ENCODE measurements at regions not wholly inside any gene's neighbourhood (a gene's known extent, or its start where the extent isn't known, plus 50 kb on each side); places are given as distances from the start of the nearest gene placed in this dataset.

DNA sequence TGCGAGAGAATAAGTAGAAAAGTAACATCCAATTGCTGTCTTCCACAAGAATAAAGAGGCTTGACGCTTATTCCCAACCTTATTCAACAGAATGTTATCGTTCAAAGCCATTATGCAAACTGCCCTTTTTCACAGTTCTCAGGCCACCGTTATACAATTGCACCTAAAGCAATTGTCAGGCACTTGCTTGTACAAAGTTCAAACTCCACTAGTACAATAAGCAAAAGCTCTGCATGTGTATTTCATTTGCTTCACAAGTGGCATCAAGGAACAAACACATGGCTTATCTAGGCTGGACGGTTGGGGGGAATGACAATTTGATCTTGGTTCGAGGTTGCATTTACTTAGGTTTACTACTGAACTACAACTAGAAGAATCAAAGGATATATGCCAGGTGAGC is 815.6 kb downstream of the EFNB2 start:
- no peaks in the 10 kb centered on the region for H3K9me3 ChIP-seq (ENCODE audit: insufficient read depth, low read length)
- H3K27ac ChIP-seq (ENCODE audit: low read length): no peak overlapping the region
- no peaks in the 10 kb centered on the region for H3K4me1 ChIP-seq (ENCODE audit: low read length)
- H3K4me3 ChIP-seq (ENCODE audit: low read length): no peak overlapping the region
- TF ChIP-seq EZH2phosphoT487 (IDR thresholded peaks at IDR 0.05; ENCODE audit: low read depth): no peak
- TF ChIP-seq, protein P1, sequence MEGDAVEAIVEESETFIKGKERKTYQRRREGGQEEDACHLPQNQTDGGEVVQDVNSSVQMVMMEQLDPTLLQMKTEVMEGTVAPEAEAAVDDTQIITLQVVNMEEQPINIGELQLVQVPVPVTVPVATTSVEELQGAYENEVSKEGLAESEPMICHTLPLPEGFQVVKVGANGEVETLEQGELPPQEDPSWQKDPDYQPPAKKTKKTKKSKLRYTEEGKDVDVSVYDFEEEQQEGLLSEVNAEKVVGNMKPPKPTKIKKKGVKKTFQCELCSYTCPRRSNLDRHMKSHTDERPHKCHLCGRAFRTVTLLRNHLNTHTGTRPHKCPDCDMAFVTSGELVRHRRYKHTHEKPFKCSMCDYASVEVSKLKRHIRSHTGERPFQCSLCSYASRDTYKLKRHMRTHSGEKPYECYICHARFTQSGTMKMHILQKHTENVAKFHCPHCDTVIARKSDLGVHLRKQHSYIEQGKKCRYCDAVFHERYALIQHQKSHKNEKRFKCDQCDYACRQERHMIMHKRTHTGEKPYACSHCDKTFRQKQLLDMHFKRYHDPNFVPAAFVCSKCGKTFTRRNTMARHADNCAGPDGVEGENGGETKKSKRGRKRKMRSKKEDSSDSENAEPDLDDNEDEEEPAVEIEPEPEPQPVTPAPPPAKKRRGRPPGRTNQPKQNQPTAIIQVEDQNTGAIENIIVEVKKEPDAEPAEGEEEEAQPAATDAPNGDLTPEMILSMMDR (IDR thresholded peaks at IDR 0.05; ENCODE audit: low read depth, low read length): no peak
- no peaks in the 10 kb centered on the region for H3K79me2 ChIP-seq (ENCODE audit: low read length)
- no peak overlapping the region for H3K4me2 ChIP-seq (ENCODE audit: low read length)
- no peaks in the 10 kb centered on the region for H3K36me3 ChIP-seq (replicated peaks; ENCODE audit: low read depth, low read length)
- no peak overlapping the region for H2AFZ ChIP-seq (ENCODE audit: low read depth, low read length)
- H3K9ac ChIP-seq (ENCODE audit: low read length): no peak overlapping the region
- H3K27me3 ChIP-seq (ENCODE audit: low read depth, low read length): no peaks in the 10 kb centered on the region
- no peaks in the 10 kb centered on the region for H4K20me1 ChIP-seq (ENCODE audit: insufficient read depth, low read length)

- no peak overlapping the region for H2AFZ ChIP-seq (ENCODE audit: low read depth, low read length)
- H3K4me3 ChIP-seq (ENCODE audit: low read length): no peak overlapping the region
- no peaks in the 10 kb centered on the region for H4K20me1 ChIP-seq (ENCODE audit: insufficient read depth, low read length)
- H3K27me3 ChIP-seq (ENCODE audit: low read depth, low read length): no peaks in the 10 kb centered on the region
- no peaks in the 10 kb centered on the region for H3K9me3 ChIP-seq (ENCODE audit: insufficient read depth, low read length)
- no peaks in the 10 kb centered on the region for H3K36me3 ChIP-seq (replicated peaks; ENCODE audit: low read depth, low read length)
- no peaks in the 10 kb centered on the region for H3K79me2 ChIP-seq (ENCODE audit: low read length)
- H3K27ac ChIP-seq (ENCODE audit: low read length): no peak overlapping the region
- no peaks in the 10 kb centered on the region for H3K4me1 ChIP-seq (ENCODE audit: low read length)
- H3K4me2 ChIP-seq (ENCODE audit: low read length): no peak overlapping the region
- TF ChIP-seq, protein P1 (IDR thresholded peaks at IDR 0.05; ENCODE audit: low read depth, low read length): no peak
- no peak for TF ChIP-seq EZH2phosphoT487 (IDR thresholded peaks at IDR 0.05; ENCODE audit: low read depth)
- H3K9ac ChIP-seq (ENCODE audit: low read length): no peak overlapping the region
These were observed 826.3 kb downstream of the EFNB2 start for GRCh38 chr13:105709181-105709580.

DNA sequence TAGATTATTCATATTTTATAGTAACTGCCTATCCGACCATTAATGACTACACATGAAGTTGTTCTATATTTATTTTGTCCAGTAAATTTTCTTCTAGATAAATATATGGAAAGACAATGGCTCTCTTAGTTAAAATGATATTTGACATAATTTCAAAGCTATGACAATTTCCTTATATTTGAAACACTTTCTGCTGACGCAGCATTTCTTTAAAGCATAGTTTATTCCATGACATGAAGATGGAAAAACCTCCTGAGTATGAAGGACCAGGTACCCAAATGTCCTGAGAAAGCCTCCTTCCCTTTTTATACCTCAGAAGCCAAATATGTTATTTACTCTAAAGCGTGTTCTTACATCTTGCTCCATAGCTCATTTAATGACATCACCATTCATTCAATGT is 831.6 kb downstream of the EFNB2 start:
- Histone ChIP-seq H3K79me2 (ENCODE audit: low read length) (no peaks in the 10 kb centered on the region), H3K27ac (ENCODE audit: low read length) (no peak overlapping the region), H3K4me1 (ENCODE audit: low read length) (peaks cover 7% of the 10 kb centered on the region; the same call in 1 of the 2 replicates), H3K4me3 (ENCODE audit: low read length) (no peak overlapping the region), H3K9me3 (ENCODE audit: insufficient read depth, low read length) (no peaks in the 10 kb centered on the region; the same call in 1 of the 2 replicates), H3K4me2 (ENCODE audit: low read length) (no peak overlapping the region), H3K36me3 (replicated peaks; ENCODE audit: low read depth, low read length) (no peaks in the 10 kb centered on the region), H2AFZ (ENCODE audit: low read depth, low read length) (no peak overlapping the region), H3K9ac (ENCODE audit: low read length) (no peak overlapping the region), H3K27me3 (ENCODE audit: low read depth, low read length) (no peaks in the 10 kb centered on the region), H4K20me1 (ENCODE audit: insufficient read depth, low read length) (no peaks in the 10 kb centered on the region)
- TF ChIP-seq, protein P1 (IDR thresholded peaks at IDR 0.05; ENCODE audit: low read depth, low read length): no peak
- no peak for TF ChIP-seq EZH2phosphoT487 (IDR thresholded peaks at IDR 0.05; ENCODE audit: low read depth)

GRCh38 chr13:105702441-105702840 is 833.0 kb downstream of the EFNB2 start:
- Histone ChIP-seq H3K4me3 (ENCODE audit: low read length) (no peak overlapping the region), H3K27ac (ENCODE audit: low read length) (no peak overlapping the region), H3K79me2 (ENCODE audit: low read length) (no peaks in the 10 kb centered on the region), H2AFZ (ENCODE audit: low read depth, low read length) (no peak overlapping the region), H3K4me2 (ENCODE audit: low read length) (no peak overlapping the region), H3K9me3 (ENCODE audit: insufficient read depth, low read length) (no peaks in the 10 kb centered on the region; the same call in 1 of the 2 replicates), H3K27me3 (ENCODE audit: low read depth, low read length) (no peaks in the 10 kb centered on the region), H3K4me1 (ENCODE audit: low read length) (peaks cover 7% of the 10 kb centered on the region; the same call in 1 of the 2 replicates), H3K36me3 (replicated peaks; ENCODE audit: low read depth, low read length) (no peaks in the 10 kb centered on the region), H4K20me1 (ENCODE audit: insufficient read depth, low read length) (no peaks in the 10 kb centered on the region), H3K9ac (ENCODE audit: low read length) (no peak overlapping the region)
- no peak for TF ChIP-seq EZH2phosphoT487 (IDR thresholded peaks at IDR 0.05; ENCODE audit: low read depth)
- TF ChIP-seq, protein P1 (IDR thresholded peaks at IDR 0.05; ENCODE audit: low read depth, low read length): no peak

Data from OCI-LY3 (cell line).